ENCODE measurements at regions not wholly inside any gene's neighbourhood (a gene's known extent, or its start where the extent isn't known, plus 50 kb on each side); places are given as distances from the start of the nearest gene placed in this dataset.

- DNase-seq = no peak
Measured at GRCh38 chr9:78605041-78606000, 308.4 kb downstream of the PSAT1 start.

- no peak for DNase-seq
Measured at GRCh38 chr9:78606001-78606379, 309.1 kb downstream of the PSAT1 start.

GRCh38 chr9:78607853-78608252, 310.9 kb downstream of the PSAT1 start:
- DNase-seq = no peak

- DNase-seq = no peak
Measured at GRCh38 chr9:78609450-78609849, 312.5 kb downstream of the PSAT1 start.

- peak; percentile 84 for DNase-seq
Measured at GRCh38 chr9:78612091-78612490, 315.2 kb downstream of the PSAT1 start.

GRCh38 chr9:78613006-78613405, 316.1 kb downstream of the PSAT1 start:
- DNase-seq = peak; percentile 73

GRCh38 chr9:78614892-78615291, 318.0 kb downstream of the PSAT1 start:
- peak; percentile 48 for DNase-seq

GRCh38 chr9:78615372-78615771, 318.4 kb downstream of the PSAT1 start:
- DNase-seq = peak; percentile 76

- no peak for DNase-seq
Measured at GRCh38 chr9:78618735-78619134, 321.8 kb downstream of the PSAT1 start.

GRCh38 chr9:78620303-78620702, 323.4 kb downstream of the PSAT1 start:
- peak; percentile 40 for DNase-seq

- DNase-seq = peak; percentile 86
Measured at GRCh38 chr9:78620764-78621163, 323.8 kb downstream of the PSAT1 start.

- DNase-seq = no peak
Measured at GRCh38 chr9:78622126-78622525, 325.2 kb downstream of the PSAT1 start.

GRCh38 chr9:78626971-78627370, 330.0 kb downstream of the PSAT1 start:
- DNase-seq = no peak

- no peak for DNase-seq
Measured at GRCh38 chr9:78630966-78631365, 334.0 kb downstream of the PSAT1 start.

GRCh38 chr9:78640728-78641127, 343.8 kb downstream of the PSAT1 start:
- no peak for DNase-seq

GRCh38 chr9:78644359-78644758, 347.4 kb downstream of the PSAT1 start:
- DNase-seq = no peak

GRCh38 chr9:78654324-78654723, 357.4 kb downstream of the PSAT1 start:
- DNase-seq = no peak

GRCh38 chr9:78663369-78663768, 366.4 kb downstream of the PSAT1 start:
- no peak for DNase-seq

- no peak for DNase-seq
Measured at GRCh38 chr9:78664370-78664769, 367.4 kb downstream of the PSAT1 start.

- peak; percentile 86 for DNase-seq
Measured at GRCh38 chr9:78666818-78667414, 370.0 kb downstream of the PSAT1 start.

- DNase-seq = no peak
Measured at GRCh38 chr9:78668148-78668832, 371.4 kb downstream of the PSAT1 start.

- DNase-seq = peak; percentile 30
Measured at GRCh38 chr9:78669591-78669990, 372.7 kb downstream of the PSAT1 start.

- DNase-seq = no peak
Measured at GRCh38 chr9:78671785-78672184, 374.9 kb downstream of the PSAT1 start.

Data from fibroblast of skin of abdomen (primary cell).